Right lobe of liver (tissue), 4 donors: ENCODE measurements at regions not wholly inside any gene's neighbourhood (a gene's known extent, or its start where the extent isn't known, plus 50 kb on each side); places are given as distances from the start of the nearest gene placed in this dataset.

Experiments used
- CTCF ChIP-seq, 4 donors: fragments of 200-600 bp in 3 of 4; fragments of 450-650 bp in 1 of 4; IDR thresholded peaks; one replicate each; pipeline versions ENCODE4 v1.5.1 to v1.8.0; 2016 to 2022; ENCODE audit warnings: antibody characterized with exemption in 4 of 4, mild to moderate bottlenecking in 2 of 4
- POLR2A ChIP-seq: fragments of 450-650 bp; IDR thresholded peaks from one replicate; pipeline ENCODE4 v1.6.1; 2017; ENCODE audit warnings: antibody characterized with exemption, mild to moderate bottlenecking
- donor health status: DM: no; HTN: no; CAD: no.
- donor health status: DM: no; HTN: no; CAD: no.
- donor health status: DM: no; HTN: yes; CAD: no.

- TF ChIP-seq CTCF (IDR thresholded peaks at IDR 0.05) (no peak), POLR2A (no peak)
Observed at GRCh38 chr5:145678255-145678654, 156.9 kb downstream of the PRELID2 start.
